Loucy (cell line): ENCODE measurements at regions not wholly inside any gene's neighbourhood (a gene's known extent, or its start where the extent isn't known, plus 50 kb on each side); places are given as distances from the start of the nearest gene placed in this dataset.

Source experiments
- CTCF ChIP-seq: fragments of 200-600 bp; sonication (generic); conservative IDR thresholded peaks from 2 replicates; pipeline ENCODE4 v1.5.1; 2014; ENCODE audit warnings: mild to moderate bottlenecking, antibody characterized with exemption, low read length
- EZH2phosphoT487 ChIP-seq: fragments of 200-600 bp; IDR thresholded peaks from 2 replicates; pipeline ENCODE4 v1.6.1; 2018; ENCODE audit warnings: antibody characterized with exemption, mild to moderate bottlenecking, moderate library complexity, borderline replicate concordance

GRCh38 chr2:241976296-241976695, 106.8 kb downstream of the RTP5 start:
- no peak for TF ChIP-seq CTCF
- no peak for TF ChIP-seq EZH2phosphoT487
